ENCODE measurements at regions not wholly inside any gene's neighbourhood (a gene's known extent, or its start where the extent isn't known, plus 50 kb on each side); places are given as distances from the start of the nearest gene placed in this dataset.
"Not testable (repeated sequence)": the region's sequence is repeated elsewhere in the genome, so short reads cannot be mapped to it uniquely, and the experiment has no call there.

DNA sequence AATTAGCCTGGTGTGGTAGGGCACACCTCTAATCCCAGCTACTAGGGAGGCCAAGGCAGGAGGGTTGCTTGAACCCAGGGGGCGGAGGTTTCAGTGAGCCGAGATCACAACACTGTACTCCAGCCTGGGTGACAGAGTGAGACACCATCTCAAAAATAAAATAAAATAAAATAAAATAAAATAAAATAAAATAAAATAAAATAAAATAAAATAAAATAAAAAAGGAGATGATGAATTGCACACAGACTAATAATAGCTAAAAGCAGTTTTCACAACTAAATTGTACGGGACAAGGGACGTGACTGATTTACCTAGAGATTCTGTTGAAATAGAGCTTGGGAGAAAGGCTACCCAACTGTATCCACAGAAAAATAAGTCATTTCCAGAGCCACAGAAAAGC, 1471.3 kb downstream of the CDH11 start:
- DNase-seq (ENCODE audit: low spot score in 2 of 2): no peak
- Mint-ChIP-seq H3K9me3 (peaks cover 12 to 30% of the 10 kb centered on the region in 2 donors), H3K36me3 (no peaks in the 10 kb centered on the region), H3K27ac (no peak overlapping the region)
- no peak for ATAC-seq

DNA sequence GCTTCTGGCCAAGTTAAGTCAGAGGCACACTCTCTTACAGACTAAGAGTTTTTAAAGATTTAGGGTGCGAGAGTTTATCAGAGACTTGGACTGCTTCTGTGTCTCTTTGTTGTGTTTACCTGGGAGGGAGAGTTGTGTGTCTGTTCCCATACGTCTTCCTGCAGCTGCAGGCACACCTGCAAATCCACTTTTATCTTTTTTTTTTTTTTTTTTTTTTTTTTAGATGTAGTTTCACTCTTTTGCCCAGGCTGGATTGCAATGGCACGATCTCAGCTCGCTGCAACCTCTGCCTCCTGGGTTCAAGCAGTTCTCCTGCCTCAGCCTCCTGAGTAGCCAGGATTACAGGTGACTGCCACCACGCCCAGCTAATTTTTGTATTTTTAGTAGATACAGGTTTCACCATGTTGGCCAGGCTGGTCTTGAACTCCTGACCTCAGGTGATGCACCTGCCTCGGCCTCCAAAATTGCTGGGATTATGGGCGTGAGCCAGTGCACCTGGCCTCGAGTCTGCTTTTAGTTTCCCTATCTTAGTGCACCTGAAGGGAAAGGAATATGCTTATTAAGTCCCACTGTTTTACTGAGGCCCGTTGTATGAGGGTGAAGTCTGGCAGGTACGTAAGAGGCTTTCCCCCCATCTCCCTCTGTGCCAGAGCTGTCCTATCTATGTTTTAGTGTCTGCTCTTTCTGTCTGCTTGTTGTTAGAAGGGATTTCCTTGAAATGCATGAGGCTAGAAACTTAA, 1488.0 kb downstream of the CDH11 start:
- ATAC-seq; H3K27ac Mint-ChIP-seq; H3K36me3 Mint-ChIP-seq; DNase-seq (ENCODE audit: low spot score in 2 of 2): not testable (repeated sequence)
- peaks cover 15 to 22% of the 10 kb centered on the region in 2 donors for H3K9me3 Mint-ChIP-seq

DNA sequence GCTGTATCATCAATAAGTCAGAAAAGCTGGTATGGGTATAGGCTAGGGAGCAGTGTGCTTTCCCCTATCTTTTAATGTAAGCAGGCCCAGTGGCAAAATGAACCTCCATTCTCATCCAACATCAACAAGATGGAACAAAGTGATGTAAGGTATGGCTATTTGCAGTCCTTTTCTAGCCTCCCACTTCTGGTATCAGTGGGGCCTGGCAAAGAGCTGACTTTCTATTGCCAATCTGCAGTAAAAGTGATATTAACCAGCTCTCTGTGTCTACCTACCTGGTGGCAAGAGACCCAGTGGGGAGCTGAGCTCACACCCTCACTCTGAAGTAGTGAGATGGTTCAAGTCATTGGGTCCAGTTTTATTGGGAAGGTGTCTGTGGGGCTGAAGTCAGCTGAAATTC, 1492.6 kb downstream of the CDH11 start:
- no peak for ATAC-seq
- Mint-ChIP-seq H3K36me3 (no peaks in the 10 kb centered on the region), H3K27ac (no peak overlapping the region), H3K9me3 (peaks cover 6 to 20% of the 10 kb centered on the region in 2 donors)
- DNase-seq (ENCODE audit: low spot score in 2 of 2): no peak

DNA sequence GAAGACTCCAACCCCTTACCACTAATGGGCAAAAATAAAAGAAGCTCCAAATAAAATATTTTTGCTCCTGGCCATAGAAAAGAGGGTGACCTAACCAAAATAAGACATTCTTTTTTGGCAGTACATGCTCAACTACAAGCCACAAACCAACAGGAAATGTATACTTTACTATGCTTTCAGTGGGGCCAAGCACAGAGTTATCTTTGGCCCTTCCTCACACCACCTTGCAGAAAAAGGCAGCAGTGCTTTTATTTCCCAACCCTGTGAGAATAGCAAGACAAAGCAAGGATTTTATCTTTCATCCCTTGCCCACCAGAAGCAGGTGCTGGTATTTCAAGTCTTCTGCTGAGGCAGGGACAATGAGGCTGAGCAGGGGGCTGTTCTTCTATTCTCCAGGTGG, 1493.1 kb downstream of the CDH11 start:
- Mint-ChIP-seq H3K27ac (no peak overlapping the region), H3K36me3 (no peaks in the 10 kb centered on the region), H3K9me3 (peaks cover 4 to 18% of the 10 kb centered on the region in 2 donors)
- no peak for ATAC-seq
- no peak for DNase-seq (ENCODE audit: low spot score in 2 of 2)

DNA sequence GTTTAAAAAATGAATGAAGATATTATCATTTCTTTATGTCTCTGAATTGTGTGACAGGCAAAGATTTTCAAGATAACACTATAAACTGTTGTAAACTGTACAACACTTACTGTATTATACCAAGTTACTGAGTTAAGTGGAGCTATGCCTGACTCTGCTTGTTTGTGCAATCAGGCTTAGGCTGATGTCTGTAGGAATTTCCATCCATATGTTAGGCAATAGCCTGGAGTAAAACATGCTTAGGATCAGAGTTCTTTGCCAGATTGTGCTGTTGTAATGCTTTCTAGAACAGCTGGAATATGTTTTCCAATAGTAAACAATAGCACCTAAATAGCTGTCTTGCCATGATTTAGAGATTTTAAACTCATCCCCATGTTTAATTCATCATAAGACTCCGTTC, 1496.7 kb downstream of the CDH11 start:
- Mint-ChIP-seq H3K9me3 (peaks cover 4 to 15% of the 10 kb centered on the region in 2 donors), H3K27ac (no peak overlapping the region), H3K36me3 (no peaks in the 10 kb centered on the region)
- DNase-seq (ENCODE audit: low spot score in 2 of 2) (no peak), ATAC-seq (no peak)

DNA sequence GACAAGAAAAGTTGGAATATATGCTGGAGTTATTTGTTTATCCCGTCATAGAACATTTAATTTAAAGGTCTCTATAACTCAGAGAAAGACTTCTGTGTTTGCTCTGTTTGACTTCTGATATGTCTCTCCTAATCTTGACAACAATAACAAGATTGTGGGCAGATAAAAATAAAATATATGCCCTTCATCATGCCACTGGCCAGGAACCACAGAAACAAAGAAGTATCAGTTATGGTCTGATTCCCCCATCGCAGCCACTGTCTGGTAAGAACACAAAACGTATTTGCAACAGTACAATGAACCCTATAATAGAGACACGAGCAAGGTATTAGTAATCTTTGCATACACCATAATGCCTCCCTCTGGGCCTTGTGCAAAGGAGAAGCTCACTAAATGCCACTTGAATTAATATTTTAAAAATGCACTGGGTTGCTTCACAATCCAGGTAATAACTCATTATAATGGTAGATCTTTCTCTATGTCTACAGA, 1498.3 kb downstream of the CDH11 start:
- Mint-ChIP-seq H3K9me3 (peaks cover 4 to 18% of the 10 kb centered on the region in 2 donors), H3K27ac (no peak overlapping the region), H3K36me3 (no peaks in the 10 kb centered on the region)
- ATAC-seq: no peak
- no peak for DNase-seq (ENCODE audit: low spot score in 2 of 2)

DNA sequence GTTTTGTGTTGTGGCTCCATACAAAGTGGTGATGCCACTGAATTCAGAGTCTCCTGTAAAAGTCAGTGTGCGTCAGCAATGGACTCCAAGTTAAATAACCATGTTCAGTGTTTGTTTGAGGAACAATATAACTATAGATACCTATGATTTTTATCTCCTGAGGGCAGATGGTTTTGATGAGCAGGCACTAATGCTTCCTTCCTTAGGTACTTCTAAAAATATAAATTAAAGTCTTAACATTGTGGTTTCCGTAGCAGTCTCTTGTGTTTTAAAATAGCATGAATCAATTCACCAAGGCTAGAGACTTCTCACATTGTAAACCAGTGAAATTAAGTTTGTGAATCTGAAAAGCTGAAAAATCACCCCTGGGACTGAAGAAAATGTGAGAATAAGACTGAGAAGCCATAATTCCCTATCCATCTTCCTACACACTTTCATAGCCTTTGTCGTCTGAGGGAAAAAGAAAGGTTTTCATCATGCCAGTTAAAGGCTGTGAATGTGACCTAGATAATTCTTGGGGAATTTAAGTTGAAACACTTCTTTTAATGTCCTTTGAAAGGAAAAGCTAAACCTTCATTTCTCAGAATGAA, 1502.9 kb downstream of the CDH11 start:
- peaks cover 4 to 10% of the 10 kb centered on the region in 2 donors for H3K9me3 Mint-ChIP-seq
- H3K27ac Mint-ChIP-seq: no peak overlapping the region
- ATAC-seq: no peak
- DNase-seq (ENCODE audit: low spot score in 2 of 2): no peak
- H3K36me3 Mint-ChIP-seq: no peaks in the 10 kb centered on the region

DNA sequence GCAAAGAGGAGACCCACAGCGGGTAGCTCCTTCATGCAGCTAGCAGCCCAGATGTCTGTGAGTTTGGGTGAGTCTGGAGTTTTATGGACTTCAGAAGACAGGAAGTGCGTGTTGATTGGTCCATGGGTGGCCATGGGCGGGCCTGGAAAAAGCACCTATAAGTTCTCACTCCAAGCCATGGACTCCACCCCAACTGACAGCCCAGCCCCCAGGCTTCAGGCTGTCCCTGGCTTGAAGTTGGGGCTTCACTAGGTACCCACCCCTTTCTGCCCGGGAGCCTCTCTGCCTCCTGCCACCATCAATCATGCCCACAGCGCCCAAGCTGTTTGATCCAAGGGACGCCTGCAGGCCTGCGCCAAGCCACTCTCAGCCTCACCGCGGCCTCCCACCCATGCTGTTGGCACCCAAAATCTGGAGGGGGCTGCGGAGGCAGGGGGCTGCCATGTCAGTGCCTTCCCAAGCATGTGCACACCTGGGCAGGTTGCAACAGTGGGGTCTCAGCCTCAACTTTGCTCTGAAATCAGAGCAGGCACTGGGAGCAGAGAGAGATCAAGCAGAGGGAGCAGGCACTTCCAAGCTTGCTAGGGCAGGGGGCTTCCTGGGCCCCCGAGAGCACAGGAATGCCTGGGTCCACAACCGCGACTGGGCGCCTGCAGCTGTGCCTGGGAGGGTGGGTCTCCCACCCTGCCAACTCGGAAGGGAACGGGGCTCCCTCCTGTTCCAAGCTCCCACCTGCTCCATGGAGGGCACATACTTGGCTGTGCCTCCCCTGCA, 1503.7 kb downstream of the CDH11 start:
- Mint-ChIP-seq H3K9me3 (peaks cover 11 to 18% of the 10 kb centered on the region in 2 donors), H3K36me3 (no peaks in the 10 kb centered on the region), H3K27ac (no peak overlapping the region)
- ATAC-seq (no peak), DNase-seq (ENCODE audit: low spot score in 2 of 2) (no peak)

DNA sequence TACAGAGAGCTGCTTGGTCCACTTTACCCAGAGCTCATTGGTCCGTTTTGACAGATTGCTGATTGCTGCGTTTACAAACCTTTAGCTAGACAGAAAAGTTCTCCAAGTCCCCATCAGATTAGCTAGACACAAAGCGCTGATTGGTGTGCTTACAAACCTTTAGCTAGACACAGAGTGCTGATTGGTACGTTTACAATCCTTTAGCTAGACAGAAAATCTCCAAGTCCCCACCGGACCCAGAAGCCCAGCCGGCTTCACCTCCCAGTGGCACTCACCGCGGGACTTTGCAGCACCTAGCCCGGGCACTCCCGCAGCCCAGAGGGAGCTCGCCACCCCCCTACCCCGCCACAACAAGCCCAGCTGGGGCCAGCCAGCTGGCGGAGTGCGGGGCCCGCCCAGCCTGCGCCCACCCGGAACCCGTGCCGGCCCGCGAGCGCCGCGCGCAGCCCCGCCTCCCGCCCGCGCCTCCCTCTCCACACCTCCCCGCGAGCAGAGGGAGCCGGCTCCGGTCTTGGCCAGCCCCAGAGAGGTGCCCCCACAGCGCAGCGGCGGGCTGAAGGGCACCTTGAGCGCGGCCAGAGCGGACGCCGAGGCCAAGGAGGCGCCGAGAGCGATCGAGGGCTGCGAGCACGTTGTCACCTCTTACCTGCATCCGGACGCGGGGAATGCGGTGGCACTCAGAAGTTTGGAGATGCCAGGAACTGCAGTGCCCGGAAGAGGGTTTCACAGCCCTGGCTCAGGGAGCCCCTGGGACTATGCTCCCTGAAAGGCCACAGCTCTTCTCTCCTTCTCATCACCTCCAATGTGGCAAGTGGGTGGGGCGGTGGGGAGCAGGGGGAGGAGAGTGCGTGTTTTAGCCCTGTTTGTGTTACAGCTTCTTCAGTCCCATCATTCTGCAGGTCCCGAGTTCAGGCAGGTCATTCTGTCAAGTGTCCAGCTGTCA, 1504.5 kb downstream of the CDH11 start:
- peaks cover 19 to 27% of the 10 kb centered on the region in 2 donors for H3K9me3 Mint-ChIP-seq
- no peak for DNase-seq (ENCODE audit: low spot score in 2 of 2)
- ATAC-seq: no peak
- H3K36me3 Mint-ChIP-seq: no peaks in the 10 kb centered on the region
- no peak overlapping the region for H3K27ac Mint-ChIP-seq

DNA sequence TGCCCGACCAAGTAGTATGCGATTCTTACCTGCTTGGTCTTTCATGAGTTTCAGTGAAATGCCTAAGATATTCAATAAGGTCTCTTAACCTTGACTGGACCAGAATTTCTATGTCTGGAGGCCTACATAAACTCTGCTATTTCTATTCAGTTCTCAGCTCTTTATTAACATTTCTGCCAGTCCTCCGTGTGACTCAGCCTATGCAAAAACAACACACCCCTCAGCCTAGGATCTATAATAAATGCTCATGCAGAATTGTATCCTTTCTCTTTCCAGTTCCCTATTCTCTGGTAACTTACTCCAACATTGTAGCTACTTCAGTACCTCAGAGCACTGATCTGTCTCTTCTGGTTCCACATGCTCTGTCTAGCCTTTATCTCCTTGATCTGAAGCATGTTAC, 1507.4 kb downstream of the CDH11 start:
- H3K27ac Mint-ChIP-seq: no peak overlapping the region
- H3K36me3 Mint-ChIP-seq: no peaks in the 10 kb centered on the region
- DNase-seq (ENCODE audit: low spot score in 2 of 2): no peak
- peaks cover 26 to 33% of the 10 kb centered on the region in 2 donors for H3K9me3 Mint-ChIP-seq
- ATAC-seq: no peak

DNA sequence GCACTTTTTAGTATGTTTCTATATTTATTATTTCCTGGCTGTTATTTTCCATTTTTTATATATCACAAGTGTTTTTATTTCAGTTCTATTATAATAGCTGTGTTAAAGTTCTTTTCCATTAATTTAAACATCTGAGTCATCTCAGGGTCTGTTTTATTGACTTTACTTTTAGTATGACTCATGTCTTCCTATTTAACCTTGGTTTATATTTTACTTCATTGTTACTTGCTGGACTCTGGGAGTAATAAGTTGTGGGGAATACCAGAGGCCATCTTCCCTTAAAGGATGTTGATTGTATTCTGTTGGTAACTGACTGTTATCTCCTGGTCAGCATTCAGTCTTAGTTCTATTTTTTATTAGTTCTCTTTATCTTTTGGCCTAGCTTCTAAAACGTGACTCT, 1508.2 kb downstream of the CDH11 start:
- Mint-ChIP-seq H3K27ac (no peak overlapping the region), H3K36me3 (no peaks in the 10 kb centered on the region), H3K9me3 (peaks cover 31 to 36% of the 10 kb centered on the region in 2 donors)
- ATAC-seq: no peak
- no peak for DNase-seq (ENCODE audit: low spot score in 2 of 2)

DNA sequence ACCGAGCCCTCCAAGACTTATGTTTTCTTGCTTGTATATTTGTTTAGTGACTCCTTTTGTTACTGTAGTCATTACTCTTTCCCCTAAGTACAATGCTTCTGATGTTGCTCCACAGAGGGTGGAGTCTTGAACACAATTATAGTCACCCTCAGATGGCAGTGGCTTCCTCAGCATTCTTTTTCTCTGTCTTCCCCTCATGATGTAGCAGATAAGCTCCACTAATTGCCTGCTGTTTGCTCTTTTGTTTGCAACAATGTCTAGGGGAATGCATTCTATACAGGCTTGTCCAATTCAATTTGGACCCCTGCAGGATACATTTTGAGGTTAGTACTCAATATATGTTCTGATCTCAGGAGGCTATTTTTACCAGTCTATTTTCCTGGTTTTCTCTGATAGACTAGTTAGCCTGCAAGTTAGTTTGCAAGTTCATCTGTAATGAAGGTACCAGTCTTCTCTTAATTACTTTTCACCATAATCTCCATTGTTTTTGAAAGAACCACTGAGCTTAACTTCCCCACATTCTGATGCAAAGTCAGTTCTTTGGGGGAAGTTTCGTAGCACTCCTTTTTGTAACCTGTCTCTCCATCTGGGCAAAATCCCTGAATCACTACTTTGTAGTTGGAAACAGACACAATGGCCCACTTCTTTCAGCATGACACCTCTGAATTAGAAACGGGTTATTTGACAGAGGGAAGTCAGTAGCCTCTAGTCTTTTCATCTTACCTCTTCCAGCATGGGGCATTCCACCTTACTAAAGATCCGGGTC, 1509.2 kb downstream of the CDH11 start:
- Mint-ChIP-seq H3K9me3 (peaks cover 31 to 39% of the 10 kb centered on the region in 2 donors), H3K27ac (no peak overlapping the region)
- ATAC-seq: no peak

DNA sequence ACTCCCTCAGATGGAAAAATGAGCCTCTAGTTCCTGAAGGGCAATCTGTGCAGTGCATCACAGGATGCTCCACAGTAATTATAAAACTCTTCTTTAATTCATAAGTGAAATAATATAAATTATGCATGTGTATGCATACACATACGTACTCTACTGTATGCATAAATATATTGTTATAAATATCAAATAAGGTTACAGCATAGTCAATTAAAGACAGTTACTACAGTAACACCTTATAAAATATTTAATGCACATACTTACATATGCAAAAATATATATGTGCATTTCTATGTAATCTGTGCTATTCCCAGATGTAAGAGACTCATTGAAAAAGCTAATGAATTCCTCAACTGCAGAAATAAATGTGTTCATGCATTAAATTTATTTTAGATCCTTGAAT, 1515.1 kb downstream of the CDH11 start:
- Mint-ChIP-seq H3K27ac (no peak overlapping the region), H3K9me3 (peaks cover 13 to 24% of the 10 kb centered on the region in 2 donors)

More for the DNA sequence above, 1509.2 kb downstream of the CDH11 start:
- H3K36me3 Mint-ChIP-seq: no peaks in the 10 kb centered on the region
- DNase-seq (ENCODE audit: low spot score in 2 of 2): no peak

DNA sequence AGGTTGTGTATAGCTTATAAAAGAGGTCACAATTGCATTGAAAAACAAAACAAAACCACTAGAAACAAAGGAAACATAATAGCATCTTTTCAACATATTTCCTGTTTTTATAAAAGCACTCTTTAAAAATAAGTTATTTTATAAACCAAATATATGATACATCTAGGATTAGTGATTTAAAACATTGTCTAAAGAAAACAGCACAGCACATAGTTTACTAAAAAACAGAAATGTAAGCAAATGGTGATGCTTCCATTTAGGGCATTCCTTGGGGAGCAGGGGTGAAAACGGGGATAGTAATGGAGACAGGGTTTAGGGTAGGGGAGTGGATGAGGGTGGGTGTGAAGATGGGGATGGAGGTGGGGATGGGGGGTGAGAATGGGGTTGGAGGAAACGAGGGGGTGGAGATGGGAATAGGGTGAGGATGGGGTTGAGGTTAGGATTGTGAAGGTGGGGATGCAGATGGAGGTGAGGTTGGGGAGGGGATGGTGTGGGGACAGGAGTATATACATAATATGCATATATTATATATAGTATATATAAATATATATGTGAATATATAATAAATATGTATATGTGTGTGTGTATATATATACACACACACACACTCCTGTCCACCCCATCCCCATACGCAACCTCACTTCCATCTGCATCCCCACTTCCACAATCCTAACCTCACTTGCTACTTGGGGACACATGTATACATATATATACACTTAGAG, 1519.5 kb downstream of the CDH11 start:
- H3K27ac Mint-ChIP-seq: no peak overlapping the region
- H3K9me3 Mint-ChIP-seq: peaks cover 13 to 28% of the 10 kb centered on the region in 2 donors
- DNase-seq (ENCODE audit: low spot score in 2 of 2) (no peak), ATAC-seq (no peak)
- peaks cover 0 to 4% of the 10 kb centered on the region in 2 donors for H3K36me3 Mint-ChIP-seq

More for the DNA sequence above, 1515.1 kb downstream of the CDH11 start:
- DNase-seq (ENCODE audit: low spot score in 2 of 2) (no peak), ATAC-seq (no peak)
- H3K36me3 Mint-ChIP-seq: peaks cover 0 to 4% of the 10 kb centered on the region in 2 donors

DNA sequence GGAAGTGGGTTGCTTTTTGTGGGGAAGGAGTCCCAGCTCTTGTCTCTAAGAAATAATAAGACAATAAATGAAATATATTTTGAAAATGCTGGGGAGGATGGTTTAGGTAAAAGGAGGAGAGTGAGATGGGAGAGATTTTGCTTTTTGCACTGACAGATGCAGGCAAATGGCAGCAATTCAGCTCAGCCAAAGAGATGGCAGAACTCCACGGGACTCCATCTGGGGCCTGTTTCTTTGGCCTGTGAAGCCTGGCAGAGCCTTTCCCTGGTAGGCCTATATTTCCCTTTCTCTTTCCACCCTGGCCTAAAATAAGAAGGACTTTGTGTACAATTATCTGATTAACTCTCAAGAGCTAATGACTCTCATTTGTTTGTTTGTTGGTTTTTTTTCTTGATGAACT, 1525.1 kb downstream of the CDH11 start:
- DNase-seq (ENCODE audit: low spot score in 2 of 2) (no peak), ATAC-seq (no peak)
- no peak overlapping the region for H3K27ac Mint-ChIP-seq
- peaks cover 10 to 23% of the 10 kb centered on the region in 2 donors for H3K9me3 Mint-ChIP-seq
- H3K36me3 Mint-ChIP-seq: no peaks in the 10 kb centered on the region
